Vagina (tissue), 2 donors: ENCODE measurements at regions not wholly inside any gene's neighbourhood (a gene's known extent, or its start where the extent isn't known, plus 50 kb on each side); places are given as distances from the start of the nearest gene placed in this dataset.

Experiments
- POLR2A ChIP-seq, 2 donors: fragments of 450-650 bp; IDR thresholded peaks; one replicate each; pipeline ENCODE4 v1.6.1; 2017; ENCODE audit warnings: antibody characterized with exemption in 2 of 2, mild to moderate bottlenecking in 2 of 2, moderate library complexity in 2 of 2
- TF ChIP-seq, protein P1 (sequence below), 3 experiments: fragments of 450-650 bp in 2 of 3; fragments of 200-600 bp in 1 of 3; sonication (generic) in 1 of 3; IDR thresholded peaks; one replicate each; pipeline ENCODE4 v1.5.1; 2017 to 2019; ENCODE audit warnings: antibody characterized with exemption in 3 of 3, mild to moderate bottlenecking in 2 of 3, moderate library complexity in 2 of 3

GRCh38 chr3:153410517-153410916 lies 248.5 kb downstream of the RAP2B start:
- TF ChIP-seq, protein P1, sequence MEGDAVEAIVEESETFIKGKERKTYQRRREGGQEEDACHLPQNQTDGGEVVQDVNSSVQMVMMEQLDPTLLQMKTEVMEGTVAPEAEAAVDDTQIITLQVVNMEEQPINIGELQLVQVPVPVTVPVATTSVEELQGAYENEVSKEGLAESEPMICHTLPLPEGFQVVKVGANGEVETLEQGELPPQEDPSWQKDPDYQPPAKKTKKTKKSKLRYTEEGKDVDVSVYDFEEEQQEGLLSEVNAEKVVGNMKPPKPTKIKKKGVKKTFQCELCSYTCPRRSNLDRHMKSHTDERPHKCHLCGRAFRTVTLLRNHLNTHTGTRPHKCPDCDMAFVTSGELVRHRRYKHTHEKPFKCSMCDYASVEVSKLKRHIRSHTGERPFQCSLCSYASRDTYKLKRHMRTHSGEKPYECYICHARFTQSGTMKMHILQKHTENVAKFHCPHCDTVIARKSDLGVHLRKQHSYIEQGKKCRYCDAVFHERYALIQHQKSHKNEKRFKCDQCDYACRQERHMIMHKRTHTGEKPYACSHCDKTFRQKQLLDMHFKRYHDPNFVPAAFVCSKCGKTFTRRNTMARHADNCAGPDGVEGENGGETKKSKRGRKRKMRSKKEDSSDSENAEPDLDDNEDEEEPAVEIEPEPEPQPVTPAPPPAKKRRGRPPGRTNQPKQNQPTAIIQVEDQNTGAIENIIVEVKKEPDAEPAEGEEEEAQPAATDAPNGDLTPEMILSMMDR (IDR thresholded peaks at IDR 0.05), result no peak
- TF ChIP-seq POLR2A (IDR thresholded peaks at IDR 0.05), result no peak
